ENCODE measurements at regions not wholly inside any gene's neighbourhood (a gene's known extent, or its start where the extent isn't known, plus 50 kb on each side); places are given as distances from the start of the nearest gene placed in this dataset.

DNA sequence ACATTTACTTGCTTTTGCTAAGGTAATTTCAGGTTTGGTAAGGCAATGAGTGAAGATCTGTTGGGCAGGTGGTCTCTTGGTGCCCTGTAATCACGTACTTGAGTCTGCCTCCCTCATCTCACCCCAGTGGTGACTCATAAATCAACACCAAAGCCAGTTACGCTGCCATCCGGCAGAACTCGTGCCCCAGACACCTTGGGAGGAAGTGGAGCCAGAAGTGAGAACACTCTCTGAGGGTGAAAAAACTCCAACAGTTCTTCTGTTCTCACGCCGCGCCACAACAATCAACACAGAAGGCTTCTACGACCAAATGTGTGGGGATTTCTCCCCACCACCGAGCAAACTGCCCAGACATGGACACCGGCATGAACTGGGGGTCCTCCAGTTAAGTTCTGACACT lies 206.2 kb downstream of the ARL4C start:
- TF ChIP-seq, protein P1, sequence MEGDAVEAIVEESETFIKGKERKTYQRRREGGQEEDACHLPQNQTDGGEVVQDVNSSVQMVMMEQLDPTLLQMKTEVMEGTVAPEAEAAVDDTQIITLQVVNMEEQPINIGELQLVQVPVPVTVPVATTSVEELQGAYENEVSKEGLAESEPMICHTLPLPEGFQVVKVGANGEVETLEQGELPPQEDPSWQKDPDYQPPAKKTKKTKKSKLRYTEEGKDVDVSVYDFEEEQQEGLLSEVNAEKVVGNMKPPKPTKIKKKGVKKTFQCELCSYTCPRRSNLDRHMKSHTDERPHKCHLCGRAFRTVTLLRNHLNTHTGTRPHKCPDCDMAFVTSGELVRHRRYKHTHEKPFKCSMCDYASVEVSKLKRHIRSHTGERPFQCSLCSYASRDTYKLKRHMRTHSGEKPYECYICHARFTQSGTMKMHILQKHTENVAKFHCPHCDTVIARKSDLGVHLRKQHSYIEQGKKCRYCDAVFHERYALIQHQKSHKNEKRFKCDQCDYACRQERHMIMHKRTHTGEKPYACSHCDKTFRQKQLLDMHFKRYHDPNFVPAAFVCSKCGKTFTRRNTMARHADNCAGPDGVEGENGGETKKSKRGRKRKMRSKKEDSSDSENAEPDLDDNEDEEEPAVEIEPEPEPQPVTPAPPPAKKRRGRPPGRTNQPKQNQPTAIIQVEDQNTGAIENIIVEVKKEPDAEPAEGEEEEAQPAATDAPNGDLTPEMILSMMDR (conservative IDR thresholded peaks at IDR 0.05; ENCODE audit: low read depth, low read length): no peak
- no peak for TF ChIP-seq EZH2 (IDR thresholded peaks at IDR 0.05; ENCODE audit: borderline replicate concordance, low read depth, low read length, poor library complexity, severe bottlenecking)
